DOHH2 (cell line): ENCODE measurements at regions not wholly inside any gene's neighbourhood (a gene's known extent, or its start where the extent isn't known, plus 50 kb on each side); places are given as distances from the start of the nearest gene placed in this dataset.

Source experiments
- H3F3A ChIP-seq: fragments of 200-600 bp; sonication (generic), shearing (Covaris generic); 2 replicates; pipeline ENCODE4 v1.6.0; 2016; ENCODE audit warnings: antibody characterized with exemption, mild to moderate bottlenecking; ENCODE audit not compliant: control insufficient read depth, insufficient read depth
- H3K27ac ChIP-seq: fragments of 200-600 bp; sonication (generic); 2 replicates; pipeline ENCODE4 v1.5.1; 2014; ENCODE audit warnings: low read depth, mild to moderate bottlenecking, low read length, moderate library complexity
- H3K27me3 ChIP-seq: fragments of 200-600 bp; sonication (generic); 2 replicates; pipeline ENCODE4 v1.6.1; 2014; ENCODE audit warnings: mild to moderate bottlenecking, low read length, mixed read lengths; ENCODE audit not compliant: control insufficient read depth
- H3K36me3 ChIP-seq: fragments of 200-600 bp; sonication (generic); 2 replicates; pipeline ENCODE4 v1.6.1; 2014; ENCODE audit warnings: mild to moderate bottlenecking, low read length, moderate library complexity, mixed read lengths; ENCODE audit not compliant: control insufficient read depth
- H3K4me1 ChIP-seq: fragments of 200-600 bp; sonication (generic); 2 replicates; pipeline ENCODE4 v1.6.1; 2014; ENCODE audit warnings: mild to moderate bottlenecking, low read length, mixed read lengths; ENCODE audit not compliant: control insufficient read depth
- H3K4me2 ChIP-seq: fragments of 200-600 bp; sonication (generic); 2 replicates; pipeline ENCODE4 v1.6.0; 2014; ENCODE audit warnings: mild to moderate bottlenecking, low read length, moderate library complexity
- H3K4me3 ChIP-seq: fragments of 200-600 bp; sonication (generic); 2 replicates; pipeline ENCODE4 v1.5.1; 2014; ENCODE audit warnings: mild to moderate bottlenecking, low read length, mixed read lengths
- H3K79me2 ChIP-seq: fragments of 200-600 bp; sonication (generic); 2 replicates; pipeline ENCODE4 v1.6.1; 2014; ENCODE audit warnings: mild to moderate bottlenecking, low read length, mixed read lengths; ENCODE audit not compliant: control insufficient read depth
- H3K9me2 ChIP-seq: fragments of 200-600 bp; sonication (generic); replicated peaks from 2 replicates; pipeline ENCODE4 v1.6.1; 2014; ENCODE audit warnings: mild to moderate bottlenecking, low read length, mixed read lengths; ENCODE audit not compliant: control insufficient read depth
- H3K9me3 ChIP-seq: fragments of 200-600 bp; sonication (generic); 2 replicates; pipeline ENCODE4 v1.6.1; 2014; ENCODE audit warnings: antibody characterized with exemption, low read length, mixed read lengths; ENCODE audit not compliant: control insufficient read depth, insufficient read depth
- H4K20me1 ChIP-seq: fragments of 200-600 bp; sonication (generic); 2 replicates; pipeline ENCODE4 v1.6.0; 2014; ENCODE audit warnings: low read depth, mild to moderate bottlenecking, antibody characterized with exemption, low read length, moderate library complexity; ENCODE audit not compliant: control insufficient read depth, insufficient read depth
- EZH2phosphoT487 ChIP-seq: fragments of 200-600 bp; sonication (generic); IDR thresholded peaks from 2 replicates; pipeline ENCODE4 v1.6.1; 2017; ENCODE audit warnings: borderline replicate concordance, mild to moderate bottlenecking, antibody characterized with exemption, low read length, moderate library complexity, mixed read lengths
- TF ChIP-seq, protein P1 (sequence below): fragments of 200-600 bp; sonication (generic); IDR thresholded peaks from one replicate; pipeline ENCODE4 v1.5.1; 2014; ENCODE audit warnings: antibody characterized with exemption, mild to moderate bottlenecking, low read depth, low read length; ENCODE audit not compliant: poor library complexity, severe bottlenecking

DNA sequence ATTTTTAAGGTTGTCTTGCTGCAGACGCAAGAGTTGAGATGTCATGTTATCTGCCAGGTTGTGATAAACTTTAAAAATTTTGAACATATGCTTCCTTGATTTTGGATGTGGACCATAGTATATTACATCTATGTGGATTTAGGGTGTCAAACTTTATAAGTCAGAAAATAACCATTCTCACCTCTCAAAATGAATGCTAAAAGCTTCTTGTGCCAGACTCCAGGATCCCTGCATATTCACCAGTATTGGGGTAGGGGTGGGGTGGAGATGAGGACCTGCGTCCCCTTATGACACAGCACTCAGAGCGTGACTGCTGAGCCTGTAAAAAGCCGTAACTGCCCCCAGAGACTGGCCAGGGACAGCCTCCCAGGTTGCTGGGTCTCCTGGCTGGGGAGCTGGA lies 524.4 kb downstream of the LMO7 start:
- Histone ChIP-seq H3K27me3 (no peaks in the 10 kb centered on the region), H3K9me3 (no peaks in the 10 kb centered on the region), H3K27ac (no peak overlapping the region), H3K4me3 (no peak overlapping the region), H3F3A (no peaks in the 10 kb centered on the region), H3K4me1 (no peaks in the 10 kb centered on the region), H3K9me2 (no peaks in the 10 kb centered on the region), H3K79me2 (no peaks in the 10 kb centered on the region), H3K36me3 (no peaks in the 10 kb centered on the region), H3K4me2 (no peak overlapping the region), H4K20me1 (no peaks in the 10 kb centered on the region)
- TF ChIP-seq EZH2phosphoT487, result no peak
- TF ChIP-seq, protein P1, sequence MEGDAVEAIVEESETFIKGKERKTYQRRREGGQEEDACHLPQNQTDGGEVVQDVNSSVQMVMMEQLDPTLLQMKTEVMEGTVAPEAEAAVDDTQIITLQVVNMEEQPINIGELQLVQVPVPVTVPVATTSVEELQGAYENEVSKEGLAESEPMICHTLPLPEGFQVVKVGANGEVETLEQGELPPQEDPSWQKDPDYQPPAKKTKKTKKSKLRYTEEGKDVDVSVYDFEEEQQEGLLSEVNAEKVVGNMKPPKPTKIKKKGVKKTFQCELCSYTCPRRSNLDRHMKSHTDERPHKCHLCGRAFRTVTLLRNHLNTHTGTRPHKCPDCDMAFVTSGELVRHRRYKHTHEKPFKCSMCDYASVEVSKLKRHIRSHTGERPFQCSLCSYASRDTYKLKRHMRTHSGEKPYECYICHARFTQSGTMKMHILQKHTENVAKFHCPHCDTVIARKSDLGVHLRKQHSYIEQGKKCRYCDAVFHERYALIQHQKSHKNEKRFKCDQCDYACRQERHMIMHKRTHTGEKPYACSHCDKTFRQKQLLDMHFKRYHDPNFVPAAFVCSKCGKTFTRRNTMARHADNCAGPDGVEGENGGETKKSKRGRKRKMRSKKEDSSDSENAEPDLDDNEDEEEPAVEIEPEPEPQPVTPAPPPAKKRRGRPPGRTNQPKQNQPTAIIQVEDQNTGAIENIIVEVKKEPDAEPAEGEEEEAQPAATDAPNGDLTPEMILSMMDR, result no peak

DNA sequence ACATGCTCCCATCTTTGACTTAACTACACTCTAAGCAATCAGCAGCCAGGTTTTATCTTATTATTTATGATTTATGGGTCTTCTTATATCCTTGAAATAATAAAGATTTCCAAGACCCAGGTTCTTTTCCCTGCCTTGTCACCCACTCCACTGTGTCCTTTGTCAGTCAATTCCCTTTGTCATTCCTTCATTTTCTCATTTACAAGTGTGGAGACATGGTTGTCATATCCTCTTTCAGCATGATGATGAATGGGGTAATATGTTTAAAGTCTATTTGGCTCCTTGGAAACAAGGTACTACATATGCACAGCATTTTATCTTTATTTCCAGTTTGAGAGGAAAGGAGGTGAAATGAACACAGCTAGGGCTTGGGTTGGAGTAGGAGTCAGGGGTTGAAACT lies 521.8 kb downstream of the LMO7 start:
- H3K9me3 ChIP-seq, result no peaks in the 10 kb centered on the region
- H3K4me3 ChIP-seq, result no peak overlapping the region
- no peak overlapping the region for H3K27ac ChIP-seq
- TF ChIP-seq, protein P1, result no peak
- no peak for TF ChIP-seq EZH2phosphoT487
- no peaks in the 10 kb centered on the region for H3K79me2 ChIP-seq
- no peaks in the 10 kb centered on the region for H3K4me1 ChIP-seq
- H3K27me3 ChIP-seq, result no peaks in the 10 kb centered on the region
- no peaks in the 10 kb centered on the region for H4K20me1 ChIP-seq
- H3K9me2 ChIP-seq, result no peaks in the 10 kb centered on the region
- H3K4me2 ChIP-seq, result no peak overlapping the region
- no peaks in the 10 kb centered on the region for H3K36me3 ChIP-seq
- H3F3A ChIP-seq, result no peaks in the 10 kb centered on the region

DNA sequence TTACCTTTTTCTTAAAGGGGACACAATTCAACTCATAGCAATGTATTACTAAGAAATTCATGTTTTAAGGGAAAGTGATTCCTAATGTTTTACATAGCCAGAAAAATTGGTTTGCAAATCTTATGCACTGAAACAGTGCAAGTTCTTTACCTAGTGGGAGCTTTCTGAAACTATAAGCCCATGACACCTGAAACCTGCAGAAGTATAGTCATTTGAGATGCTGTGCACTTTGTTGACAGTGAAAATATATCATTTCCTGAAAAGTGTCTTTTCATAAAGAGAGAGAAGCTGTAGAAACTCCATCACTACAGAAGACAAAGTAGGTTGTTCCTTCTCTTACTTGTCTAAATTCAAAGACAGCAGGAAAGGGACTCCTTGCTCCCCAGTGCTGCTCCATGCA lies 517.1 kb downstream of the LMO7 start:
- Histone ChIP-seq H3K4me3 (no peak overlapping the region), H3K27ac (no peak overlapping the region), H3K9me2 (no peaks in the 10 kb centered on the region), H3K36me3 (no peaks in the 10 kb centered on the region), H3K9me3 (no peaks in the 10 kb centered on the region), H3K4me2 (no peak overlapping the region), H3K4me1 (no peaks in the 10 kb centered on the region), H3F3A (no peaks in the 10 kb centered on the region), H4K20me1 (no peaks in the 10 kb centered on the region), H3K79me2 (no peaks in the 10 kb centered on the region), H3K27me3 (no peaks in the 10 kb centered on the region)
- no peak for TF ChIP-seq EZH2phosphoT487
- TF ChIP-seq, protein P1, result no peak

DNA sequence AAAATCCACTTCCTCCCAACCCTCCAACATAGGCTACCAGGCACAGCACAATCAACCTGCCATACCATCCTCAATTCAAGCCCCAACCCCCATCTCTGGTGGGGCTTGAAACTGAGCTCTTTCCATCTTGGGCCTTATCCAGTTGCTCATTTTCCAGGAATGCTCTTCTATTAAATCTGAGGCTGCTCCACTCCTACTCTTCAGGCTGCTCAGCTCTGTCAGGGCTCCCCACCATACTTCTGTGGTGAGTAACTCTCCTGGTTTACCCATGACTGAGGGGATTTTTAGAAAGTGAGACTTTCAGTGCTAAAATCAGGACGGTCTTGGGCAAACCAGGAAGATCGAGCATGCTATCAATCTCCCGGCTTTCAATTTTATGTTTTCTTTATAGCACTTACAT lies 512.8 kb downstream of the LMO7 start:
- Histone ChIP-seq H3K27ac (no peak overlapping the region), H3K9me2 (no peaks in the 10 kb centered on the region), H3K4me1 (no peaks in the 10 kb centered on the region), H3K36me3 (no peaks in the 10 kb centered on the region), H3K4me2 (no peak overlapping the region), H3F3A (no peaks in the 10 kb centered on the region), H4K20me1 (no peaks in the 10 kb centered on the region), H3K4me3 (no peak overlapping the region), H3K9me3 (no peaks in the 10 kb centered on the region), H3K27me3 (no peaks in the 10 kb centered on the region), H3K79me2 (no peaks in the 10 kb centered on the region)
- TF ChIP-seq EZH2phosphoT487, result no peak
- TF ChIP-seq, protein P1, result no peak
